ENCODE measurements at regions not wholly inside any gene's neighbourhood (a gene's known extent, or its start where the extent isn't known, plus 50 kb on each side); places are given as distances from the start of the nearest gene placed in this dataset.

DNA sequence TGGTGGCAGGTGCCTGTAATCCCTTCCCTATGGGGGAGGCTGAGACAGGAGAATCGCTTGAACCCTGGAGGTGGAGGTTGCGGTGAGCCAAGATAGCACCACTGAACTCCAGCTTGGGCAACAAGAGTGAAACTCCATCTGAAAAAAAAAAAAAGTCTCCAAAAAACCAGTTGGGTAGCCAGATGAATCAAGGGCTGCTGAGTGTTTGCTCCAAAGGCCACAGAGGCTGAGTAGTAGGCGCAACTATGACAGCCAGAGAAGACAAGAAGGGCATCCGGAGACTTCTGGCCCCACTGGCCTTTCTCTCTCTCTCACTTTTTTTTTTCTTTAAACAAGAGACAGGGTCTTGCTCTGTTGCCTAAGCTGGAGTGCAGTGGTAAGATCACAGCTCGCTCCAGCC, 131.8 kb downstream of the SMAD6 start (continued):
- TF ChIP-seq, protein P1, sequence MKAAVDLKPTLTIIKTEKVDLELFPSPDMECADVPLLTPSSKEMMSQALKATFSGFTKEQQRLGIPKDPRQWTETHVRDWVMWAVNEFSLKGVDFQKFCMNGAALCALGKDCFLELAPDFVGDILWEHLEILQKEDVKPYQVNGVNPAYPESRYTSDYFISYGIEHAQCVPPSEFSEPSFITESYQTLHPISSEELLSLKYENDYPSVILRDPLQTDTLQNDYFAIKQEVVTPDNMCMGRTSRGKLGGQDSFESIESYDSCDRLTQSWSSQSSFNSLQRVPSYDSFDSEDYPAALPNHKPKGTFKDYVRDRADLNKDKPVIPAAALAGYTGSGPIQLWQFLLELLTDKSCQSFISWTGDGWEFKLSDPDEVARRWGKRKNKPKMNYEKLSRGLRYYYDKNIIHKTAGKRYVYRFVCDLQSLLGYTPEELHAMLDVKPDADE (IDR thresholded peaks at IDR 0.05): no peak
- no peak for TF ChIP-seq EZH2phosphoT487 (IDR thresholded peaks at IDR 0.05; ENCODE audit: unreplicated experiment)

DNA sequence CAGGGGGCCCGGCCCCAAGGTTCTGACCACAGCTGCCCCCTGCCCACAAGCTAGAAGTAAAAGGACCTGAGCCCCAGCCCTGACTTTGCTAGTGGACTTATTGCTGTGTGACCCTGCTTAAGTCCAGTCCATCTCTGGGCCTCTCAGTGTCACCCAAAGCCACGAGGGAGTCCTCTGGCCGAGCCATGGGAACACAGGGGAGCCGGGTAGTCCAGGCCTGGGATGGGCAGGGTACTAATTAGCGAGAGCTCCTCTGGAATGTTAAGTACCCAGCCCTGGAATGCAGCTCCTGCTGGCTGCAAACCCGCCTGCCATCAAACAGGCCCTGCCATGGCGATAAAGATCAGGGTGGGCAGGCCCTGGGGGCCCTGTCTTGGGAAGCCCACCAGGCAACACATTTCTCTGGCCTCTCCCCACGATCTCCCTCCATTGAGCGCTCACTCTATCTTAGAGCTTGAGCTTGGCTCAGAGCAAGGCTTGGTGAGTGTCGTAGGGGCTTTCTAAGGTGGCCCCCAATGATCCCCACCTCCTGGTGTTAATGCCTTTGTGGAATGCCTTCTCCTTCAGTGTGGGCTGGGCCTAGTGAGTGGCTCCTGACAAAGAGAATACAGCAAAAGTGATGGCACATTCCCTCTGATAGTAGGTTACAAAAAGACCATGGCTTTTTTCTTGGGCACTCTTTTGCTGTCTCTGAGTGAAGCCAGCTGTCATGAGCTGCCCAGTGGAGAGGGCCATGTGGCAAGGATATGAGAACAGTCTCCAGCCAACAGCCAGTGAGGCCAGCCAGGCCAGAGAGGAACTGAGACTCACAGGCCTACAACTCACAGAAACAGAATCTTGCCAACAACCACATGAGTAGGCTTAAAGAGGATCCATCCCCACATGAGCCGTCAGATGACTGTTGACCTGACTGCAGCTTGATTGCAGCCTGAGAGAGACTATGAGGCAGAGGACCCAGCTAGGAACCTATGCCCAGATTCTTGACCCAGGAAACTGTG, 133.1 kb downstream of the SMAD6 start:
- Mint-ChIP-seq H3K27me3 (ENCODE audit: insufficient read depth, low read depth, poor library complexity) (peaks cover 6% of the 10 kb centered on the region), H3K27ac (no peak overlapping the region), H3K4me3 (no peak overlapping the region), H3K4me1 (peaks cover 20% of the 10 kb centered on the region), H3K9me3 (no peaks in the 10 kb centered on the region; the same call in 2 of the 3 replicates), H3K36me3 (ENCODE audit: low read depth) (no peaks in the 10 kb centered on the region)
- Histone ChIP-seq H3K36me3 (ENCODE audit: insufficient read depth) (no peaks in the 10 kb centered on the region), H3K4me1 (ENCODE audit: insufficient read depth) (peaks cover 16% of the 10 kb centered on the region), H3K27me3 (ENCODE audit: insufficient read depth) (no peaks in the 10 kb centered on the region), H4K20me1 (replicated peaks; ENCODE audit: insufficient read depth) (no peaks in the 10 kb centered on the region), H3K4me2 (peak overlapping the region; percentile 58), H3K4me3 (no peak overlapping the region), H3F3A (replicated peaks; ENCODE audit: low read depth) (no peaks in the 10 kb centered on the region), H3K79me2 (replicated peaks; ENCODE audit: insufficient read depth) (no peaks in the 10 kb centered on the region), H3K9me2 (ENCODE audit: insufficient read depth) (no peaks in the 10 kb centered on the region), H2AFZ (peak overlapping the region; percentile 92), H3K27ac (ENCODE audit: low read depth) (peak overlapping the region; percentile 41; the same call in 1 of the 2 replicates)
- ATAC-seq: peak; percentile 92
- DNase-seq (ENCODE audit: low spot score): peak; percentile 82
- TF ChIP-seq ZNF114 (CRISPR knock-in tag; IDR thresholded peaks at IDR 0.05) (0 out of 2 replicates have a peak, but pooled peaks have one; percentile 31), STAT1 (IDR thresholded peaks at IDR 0.05; ENCODE audit: unreplicated experiment) (no peak), CREB1 (CRISPR knock-in tag; IDR thresholded peaks at IDR 0.05; ENCODE audit: low read depth) (no peak)
- TF ChIP-seq, protein P2, sequence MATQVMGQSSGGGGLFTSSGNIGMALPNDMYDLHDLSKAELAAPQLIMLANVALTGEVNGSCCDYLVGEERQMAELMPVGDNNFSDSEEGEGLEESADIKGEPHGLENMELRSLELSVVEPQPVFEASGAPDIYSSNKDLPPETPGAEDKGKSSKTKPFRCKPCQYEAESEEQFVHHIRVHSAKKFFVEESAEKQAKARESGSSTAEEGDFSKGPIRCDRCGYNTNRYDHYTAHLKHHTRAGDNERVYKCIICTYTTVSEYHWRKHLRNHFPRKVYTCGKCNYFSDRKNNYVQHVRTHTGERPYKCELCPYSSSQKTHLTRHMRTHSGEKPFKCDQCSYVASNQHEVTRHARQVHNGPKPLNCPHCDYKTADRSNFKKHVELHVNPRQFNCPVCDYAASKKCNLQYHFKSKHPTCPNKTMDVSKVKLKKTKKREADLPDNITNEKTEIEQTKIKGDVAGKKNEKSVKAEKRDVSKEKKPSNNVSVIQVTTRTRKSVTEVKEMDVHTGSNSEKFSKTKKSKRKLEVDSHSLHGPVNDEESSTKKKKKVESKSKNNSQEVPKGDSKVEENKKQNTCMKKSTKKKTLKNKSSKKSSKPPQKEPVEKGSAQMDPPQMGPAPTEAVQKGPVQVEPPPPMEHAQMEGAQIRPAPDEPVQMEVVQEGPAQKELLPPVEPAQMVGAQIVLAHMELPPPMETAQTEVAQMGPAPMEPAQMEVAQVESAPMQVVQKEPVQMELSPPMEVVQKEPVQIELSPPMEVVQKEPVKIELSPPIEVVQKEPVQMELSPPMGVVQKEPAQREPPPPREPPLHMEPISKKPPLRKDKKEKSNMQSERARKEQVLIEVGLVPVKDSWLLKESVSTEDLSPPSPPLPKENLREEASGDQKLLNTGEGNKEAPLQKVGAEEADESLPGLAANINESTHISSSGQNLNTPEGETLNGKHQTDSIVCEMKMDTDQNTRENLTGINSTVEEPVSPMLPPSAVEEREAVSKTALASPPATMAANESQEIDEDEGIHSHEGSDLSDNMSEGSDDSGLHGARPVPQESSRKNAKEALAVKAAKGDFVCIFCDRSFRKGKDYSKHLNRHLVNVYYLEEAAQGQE (IDR thresholded peaks at IDR 0.05; ENCODE audit: unreplicated experiment): no peak
- TF ChIP-seq, protein P3, sequence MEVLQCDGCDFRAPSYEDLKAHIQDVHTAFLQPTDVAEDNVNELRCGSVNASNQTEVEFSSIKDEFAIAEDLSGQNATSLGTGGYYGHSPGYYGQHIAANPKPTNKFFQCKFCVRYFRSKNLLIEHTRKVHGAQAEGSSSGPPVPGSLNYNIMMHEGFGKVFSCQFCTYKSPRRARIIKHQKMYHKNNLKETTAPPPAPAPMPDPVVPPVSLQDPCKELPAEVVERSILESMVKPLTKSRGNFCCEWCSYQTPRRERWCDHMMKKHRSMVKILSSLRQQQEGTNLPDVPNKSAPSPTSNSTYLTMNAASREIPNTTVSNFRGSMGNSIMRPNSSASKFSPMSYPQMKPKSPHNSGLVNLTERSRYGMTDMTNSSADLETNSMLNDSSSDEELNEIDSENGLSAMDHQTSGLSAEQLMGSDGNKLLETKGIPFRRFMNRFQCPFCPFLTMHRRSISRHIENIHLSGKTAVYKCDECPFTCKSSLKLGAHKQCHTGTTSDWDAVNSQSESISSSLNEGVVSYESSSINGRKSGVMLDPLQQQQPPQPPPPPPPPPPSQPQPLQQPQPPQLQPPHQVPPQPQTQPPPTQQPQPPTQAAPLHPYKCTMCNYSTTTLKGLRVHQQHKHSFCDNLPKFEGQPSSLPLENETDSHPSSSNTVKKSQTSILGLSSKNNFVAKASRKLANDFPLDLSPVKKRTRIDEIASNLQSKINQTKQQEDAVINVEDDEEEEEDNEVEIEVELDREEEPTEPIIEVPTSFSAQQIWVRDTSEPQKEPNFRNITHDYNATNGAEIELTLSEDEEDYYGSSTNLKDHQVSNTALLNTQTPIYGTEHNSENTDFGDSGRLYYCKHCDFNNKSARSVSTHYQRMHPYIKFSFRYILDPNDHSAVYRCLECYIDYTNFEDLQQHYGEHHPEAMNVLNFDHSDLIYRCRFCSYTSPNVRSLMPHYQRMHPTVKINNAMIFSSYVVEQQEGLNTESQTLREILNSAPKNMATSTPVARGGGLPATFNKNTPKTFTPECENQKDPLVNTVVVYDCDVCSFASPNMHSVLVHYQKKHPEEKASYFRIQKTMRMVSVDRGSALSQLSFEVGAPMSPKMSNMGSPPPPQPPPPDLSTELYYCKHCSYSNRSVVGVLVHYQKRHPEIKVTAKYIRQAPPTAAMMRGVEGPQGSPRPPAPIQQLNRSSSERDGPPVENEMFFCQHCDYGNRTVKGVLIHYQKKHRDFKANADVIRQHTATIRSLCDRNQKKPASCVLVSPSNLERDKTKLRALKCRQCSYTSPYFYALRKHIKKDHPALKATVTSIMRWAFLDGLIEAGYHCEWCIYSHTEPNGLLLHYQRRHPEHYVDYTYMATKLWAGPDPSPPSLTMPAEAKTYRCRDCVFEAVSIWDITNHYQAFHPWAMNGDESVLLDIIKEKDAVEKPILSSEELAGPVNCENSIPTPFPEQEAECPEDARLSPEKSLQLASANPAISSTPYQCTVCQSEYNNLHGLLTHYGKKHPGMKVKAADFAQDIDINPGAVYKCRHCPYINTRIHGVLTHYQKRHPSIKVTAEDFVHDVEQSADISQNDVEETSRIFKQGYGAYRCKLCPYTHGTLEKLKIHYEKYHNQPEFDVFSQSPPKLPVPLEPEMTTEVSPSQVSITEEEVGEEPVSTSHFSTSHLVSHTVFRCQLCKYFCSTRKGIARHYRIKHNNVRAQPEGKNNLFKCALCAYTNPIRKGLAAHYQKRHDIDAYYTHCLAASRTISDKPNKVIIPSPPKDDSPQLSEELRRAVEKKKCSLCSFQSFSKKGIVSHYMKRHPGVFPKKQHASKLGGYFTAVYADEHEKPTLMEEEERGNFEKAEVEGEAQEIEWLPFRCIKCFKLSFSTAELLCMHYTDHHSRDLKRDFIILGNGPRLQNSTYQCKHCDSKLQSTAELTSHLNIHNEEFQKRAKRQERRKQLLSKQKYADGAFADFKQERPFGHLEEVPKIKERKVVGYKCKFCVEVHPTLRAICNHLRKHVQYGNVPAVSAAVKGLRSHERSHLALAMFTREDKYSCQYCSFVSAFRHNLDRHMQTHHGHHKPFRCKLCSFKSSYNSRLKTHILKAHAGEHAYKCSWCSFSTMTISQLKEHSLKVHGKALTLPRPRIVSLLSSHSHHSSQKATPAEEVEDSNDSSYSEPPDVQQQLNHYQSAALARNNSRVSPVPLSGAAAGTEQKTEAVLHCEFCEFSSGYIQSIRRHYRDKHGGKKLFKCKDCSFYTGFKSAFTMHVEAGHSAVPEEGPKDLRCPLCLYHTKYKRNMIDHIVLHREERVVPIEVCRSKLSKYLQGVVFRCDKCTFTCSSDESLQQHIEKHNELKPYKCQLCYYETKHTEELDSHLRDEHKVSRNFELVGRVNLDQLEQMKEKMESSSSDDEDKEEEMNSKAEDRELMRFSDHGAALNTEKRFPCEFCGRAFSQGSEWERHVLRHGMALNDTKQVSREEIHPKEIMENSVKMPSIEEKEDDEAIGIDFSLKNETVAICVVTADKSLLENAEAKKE (CRISPR knock-in tag; IDR thresholded peaks at IDR 0.05): 0 out of 2 replicates have a peak, but pooled peaks have one; percentile 28

All from GM23338 (cell line).